ENCODE measurements at regions not wholly inside any gene's neighbourhood (a gene's known extent, or its start where the extent isn't known, plus 50 kb on each side); places are given as distances from the start of the nearest gene placed in this dataset.

DNA sequence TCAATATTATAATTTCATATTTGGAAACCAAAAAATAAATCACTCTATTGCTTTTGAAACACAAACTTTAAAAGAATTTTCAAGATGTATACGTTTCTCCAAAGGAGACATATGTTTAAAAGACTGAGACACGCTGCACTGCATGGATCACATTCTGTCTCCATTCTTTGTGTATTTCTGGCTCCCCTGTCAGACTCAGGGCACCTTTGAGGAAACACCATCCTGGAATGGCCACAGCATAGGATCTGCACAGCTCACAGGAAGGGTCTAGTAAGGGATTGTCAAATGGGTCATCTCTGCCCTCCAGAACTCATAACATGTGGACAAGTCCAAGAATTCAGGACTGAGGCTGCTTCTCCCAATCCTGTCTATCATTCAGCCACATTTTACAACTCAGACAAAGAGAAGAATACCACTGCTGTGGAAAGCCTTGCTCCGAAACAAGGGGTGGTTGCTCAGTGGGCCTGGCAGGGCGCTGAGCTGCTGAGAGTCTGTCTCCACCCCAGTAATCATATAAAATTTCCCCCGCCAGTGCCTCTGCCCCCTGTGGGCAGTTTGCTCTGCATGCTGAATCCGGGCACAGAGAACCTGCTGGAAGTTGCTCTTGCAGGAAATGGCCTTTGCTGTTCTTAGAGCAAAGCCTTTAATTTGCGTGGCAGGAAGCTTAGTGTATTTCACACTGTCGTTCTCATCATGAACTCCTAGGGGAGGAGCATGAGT lies 85.3 kb upstream of the KLHL29 start:
- H3K9me3 ChIP-seq (ENCODE audit: insufficient read depth, low read length), result no peaks in the 10 kb centered on the region
- no peak overlapping the region for H3K4me3 ChIP-seq (ENCODE audit: insufficient read depth, low read length, poor library complexity, severe bottlenecking)
- H4K20me1 ChIP-seq (ENCODE audit: low read depth, low read length), result no peaks in the 10 kb centered on the region
- H3K79me2 ChIP-seq (ENCODE audit: insufficient read depth, low read length), result no peaks in the 10 kb centered on the region
- H3K27me3 ChIP-seq (ENCODE audit: low read length), result no peaks in the 10 kb centered on the region
- no peak overlapping the region for H3K9ac ChIP-seq (ENCODE audit: low read length)
- H3F3A ChIP-seq (ENCODE audit: insufficient read depth), result no peaks in the 10 kb centered on the region
- TF ChIP-seq CTCF (IDR thresholded peaks at IDR 0.05; ENCODE audit: insufficient read depth, low read length, poor library complexity, severe bottlenecking), result no peak
- TF ChIP-seq EZH2phosphoT487 (conservative IDR thresholded peaks at IDR 0.05; ENCODE audit: low read length), result no peak
- H3K27ac ChIP-seq (ENCODE audit: low read depth, low read length), result no peak overlapping the region
- H3K4me2 ChIP-seq (ENCODE audit: low read depth, low read length, poor library complexity, severe bottlenecking), result no peak overlapping the region
- H2AFZ ChIP-seq (ENCODE audit: low read depth, low read length, severe bottlenecking), result no peak overlapping the region
- H3K36me3 ChIP-seq (ENCODE audit: low read length), result no peaks in the 10 kb centered on the region
- H3K9me2 ChIP-seq (replicated peaks; ENCODE audit: insufficient read depth, low read length), result no peaks in the 10 kb centered on the region

DNA sequence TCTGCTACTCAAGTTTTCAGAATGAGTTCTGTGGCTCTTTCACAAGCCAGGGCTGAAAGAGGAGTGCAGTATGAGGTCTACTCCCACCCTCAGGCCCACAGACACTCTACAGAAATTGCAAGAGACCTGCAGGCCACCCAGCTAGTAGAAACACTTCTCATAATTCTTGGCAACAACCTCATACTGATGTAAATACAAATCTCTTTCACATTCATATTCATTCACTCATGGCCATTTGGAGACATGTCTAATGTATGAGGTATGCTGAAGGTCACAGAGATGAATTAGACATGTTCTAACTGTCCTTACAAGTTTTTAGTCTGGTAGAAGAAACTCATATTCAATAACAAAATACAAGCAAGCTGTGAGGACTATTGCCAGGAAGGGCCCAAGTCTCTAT lies 83.8 kb upstream of the KLHL29 start:
- H3K79me2 ChIP-seq (ENCODE audit: insufficient read depth, low read length), result no peaks in the 10 kb centered on the region
- no peaks in the 10 kb centered on the region for H3K9me3 ChIP-seq (ENCODE audit: insufficient read depth, low read length)
- no peaks in the 10 kb centered on the region for H3K36me3 ChIP-seq (ENCODE audit: low read length)
- H3F3A ChIP-seq (ENCODE audit: insufficient read depth), result no peaks in the 10 kb centered on the region
- no peak overlapping the region for H3K4me3 ChIP-seq (ENCODE audit: insufficient read depth, low read length, poor library complexity, severe bottlenecking)
- no peak overlapping the region for H3K9ac ChIP-seq (ENCODE audit: low read length)
- H3K27ac ChIP-seq (ENCODE audit: low read depth, low read length), result no peak overlapping the region
- no peaks in the 10 kb centered on the region for H3K27me3 ChIP-seq (ENCODE audit: low read length)
- H3K9me2 ChIP-seq (replicated peaks; ENCODE audit: insufficient read depth, low read length), result no peaks in the 10 kb centered on the region
- no peak overlapping the region for H3K4me2 ChIP-seq (ENCODE audit: low read depth, low read length, poor library complexity, severe bottlenecking)
- H2AFZ ChIP-seq (ENCODE audit: low read depth, low read length, severe bottlenecking), result no peak overlapping the region
- no peaks in the 10 kb centered on the region for H4K20me1 ChIP-seq (ENCODE audit: low read depth, low read length)
- TF ChIP-seq CTCF (IDR thresholded peaks at IDR 0.05; ENCODE audit: insufficient read depth, low read length, poor library complexity, severe bottlenecking), result no peak
- TF ChIP-seq EZH2phosphoT487 (conservative IDR thresholded peaks at IDR 0.05; ENCODE audit: low read length), result no peak

GRCh38 chr2:23302591-23302990 lies 82.4 kb upstream of the KLHL29 start:
- no peak for TF ChIP-seq EZH2phosphoT487 (conservative IDR thresholded peaks at IDR 0.05; ENCODE audit: low read length)
- Histone ChIP-seq H3K4me3 (ENCODE audit: insufficient read depth, low read length, poor library complexity, severe bottlenecking) (no peak overlapping the region), H3K4me2 (ENCODE audit: low read depth, low read length, poor library complexity, severe bottlenecking) (no peak overlapping the region)

DNA sequence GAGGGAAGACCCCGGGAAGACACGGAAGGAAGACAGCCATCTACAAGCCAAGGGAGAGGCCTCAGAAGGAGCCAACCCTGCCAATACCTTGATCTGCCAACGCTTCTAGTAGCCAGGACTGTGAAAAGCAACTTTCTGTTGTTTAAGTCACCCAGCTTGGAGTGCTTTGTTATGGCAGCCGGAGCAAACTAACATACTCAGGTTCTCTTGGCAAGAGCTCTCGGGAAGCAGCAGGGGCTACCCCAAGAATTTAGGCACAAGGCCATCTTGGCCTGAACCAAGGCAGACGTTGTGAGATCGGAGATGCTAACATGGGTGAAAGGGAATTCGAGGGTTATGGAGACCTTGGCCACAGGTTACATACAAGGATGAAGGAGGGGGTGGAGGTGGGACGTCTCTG lies 78.6 kb upstream of the KLHL29 start:
- no peaks in the 10 kb centered on the region for H3K36me3 ChIP-seq (ENCODE audit: low read length)
- H3K4me3 ChIP-seq (ENCODE audit: insufficient read depth, low read length, poor library complexity, severe bottlenecking), result no peak overlapping the region
- no peaks in the 10 kb centered on the region for H3K27me3 ChIP-seq (ENCODE audit: low read length)
- no peak overlapping the region for H2AFZ ChIP-seq (ENCODE audit: low read depth, low read length, severe bottlenecking)
- H3K9ac ChIP-seq (ENCODE audit: low read length), result no peak overlapping the region
- no peak overlapping the region for H3K27ac ChIP-seq (ENCODE audit: low read depth, low read length)
- H4K20me1 ChIP-seq (ENCODE audit: low read depth, low read length), result no peaks in the 10 kb centered on the region
- H3K9me3 ChIP-seq (ENCODE audit: insufficient read depth, low read length), result no peaks in the 10 kb centered on the region
- TF ChIP-seq CTCF (IDR thresholded peaks at IDR 0.05; ENCODE audit: insufficient read depth, low read length, poor library complexity, severe bottlenecking) (no peak), EZH2phosphoT487 (conservative IDR thresholded peaks at IDR 0.05; ENCODE audit: low read length) (no peak)
- H3F3A ChIP-seq (ENCODE audit: insufficient read depth), result no peaks in the 10 kb centered on the region
- no peaks in the 10 kb centered on the region for H3K9me2 ChIP-seq (replicated peaks; ENCODE audit: insufficient read depth, low read length)
- no peak overlapping the region for H3K4me2 ChIP-seq (ENCODE audit: low read depth, low read length, poor library complexity, severe bottlenecking)
- no peaks in the 10 kb centered on the region for H3K79me2 ChIP-seq (ENCODE audit: insufficient read depth, low read length)

More at GRCh38 chr2:23302591-23302990, 82.4 kb upstream of the KLHL29 start:
- Histone ChIP-seq H3K79me2 (ENCODE audit: insufficient read depth, low read length) (no peaks in the 10 kb centered on the region), H3K36me3 (ENCODE audit: low read length) (no peaks in the 10 kb centered on the region), H2AFZ (ENCODE audit: low read depth, low read length, severe bottlenecking) (no peak overlapping the region), H4K20me1 (ENCODE audit: low read depth, low read length) (no peaks in the 10 kb centered on the region), H3F3A (ENCODE audit: insufficient read depth) (no peaks in the 10 kb centered on the region), H3K9me2 (replicated peaks; ENCODE audit: insufficient read depth, low read length) (no peaks in the 10 kb centered on the region), H3K27ac (ENCODE audit: low read depth, low read length) (no peak overlapping the region), H3K27me3 (ENCODE audit: low read length) (no peaks in the 10 kb centered on the region), H3K9ac (ENCODE audit: low read length) (no peak overlapping the region), H3K9me3 (ENCODE audit: insufficient read depth, low read length) (no peaks in the 10 kb centered on the region)
